ENCODE measurements at regions not wholly inside any gene's neighbourhood (a gene's known extent, or its start where the extent isn't known, plus 50 kb on each side); places are given as distances from the start of the nearest gene placed in this dataset.
"Not testable (repeated sequence)": the region's sequence is repeated elsewhere in the genome, so short reads cannot be mapped to it uniquely, and the experiment has no call there.

- peak; percentile 71 for DNase-seq (ENCODE audit: low read depth)
Observed at GRCh38 chr9:12271421-12271891, 421.7 kb upstream of the TYRP1 start.

DNA sequence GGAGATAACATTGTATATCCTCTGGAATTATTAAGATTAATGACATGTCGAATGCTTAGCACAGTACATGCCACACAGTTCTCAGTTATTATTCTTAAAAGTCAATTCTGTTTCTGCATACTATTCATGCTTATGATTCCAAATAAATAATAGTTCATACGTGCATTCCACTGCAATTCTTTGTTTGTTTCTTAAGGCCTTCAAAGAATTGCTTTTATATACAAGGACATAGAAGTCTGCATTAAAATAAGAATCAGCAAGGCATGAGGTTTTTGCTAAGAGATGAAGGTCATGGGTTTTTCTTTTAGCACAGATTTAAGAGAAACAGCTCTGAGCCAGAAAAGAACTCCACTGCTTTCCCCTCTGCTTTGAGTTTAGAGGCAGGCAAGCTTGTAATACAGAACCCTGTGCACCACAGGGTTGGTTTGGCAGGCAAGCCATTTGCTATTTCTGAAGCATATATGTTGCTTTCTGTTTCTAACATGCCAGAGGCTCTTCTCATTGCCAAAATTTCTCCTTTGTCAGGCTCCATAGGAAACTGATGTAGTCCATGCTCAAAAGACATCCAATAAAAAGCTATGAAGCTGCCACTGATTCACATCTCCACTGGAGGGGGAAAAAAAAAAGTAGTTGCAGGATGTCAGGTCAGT, 420.6 kb upstream of the TYRP1 start:
- peak; percentile 40 for DNase-seq (ENCODE audit: low read depth)

- DNase-seq (ENCODE audit: low read depth), result no peak
Observed at GRCh38 chr9:12274577-12274976, 418.6 kb upstream of the TYRP1 start.

DNA sequence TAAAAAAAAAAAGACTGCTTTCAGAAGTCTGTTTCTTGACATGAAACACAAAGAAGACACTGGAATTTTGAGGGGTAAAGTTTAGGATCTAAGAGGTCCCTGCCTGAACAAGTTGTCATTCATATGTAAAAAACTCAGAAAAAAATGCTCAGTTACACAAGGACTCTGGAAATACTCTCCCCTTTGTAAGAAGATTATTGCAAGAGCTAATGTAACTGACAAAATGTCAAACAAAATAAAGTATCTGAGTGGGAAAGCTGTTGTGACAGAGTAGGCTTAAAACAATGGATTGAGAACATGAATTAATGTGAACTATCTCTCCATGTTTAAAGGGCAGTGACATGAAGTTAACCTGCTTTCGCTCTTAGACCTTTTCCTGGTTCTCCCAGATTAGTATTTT, 416.7 kb upstream of the TYRP1 start:
- DNase-seq (ENCODE audit: low read depth), result no peak

DNA sequence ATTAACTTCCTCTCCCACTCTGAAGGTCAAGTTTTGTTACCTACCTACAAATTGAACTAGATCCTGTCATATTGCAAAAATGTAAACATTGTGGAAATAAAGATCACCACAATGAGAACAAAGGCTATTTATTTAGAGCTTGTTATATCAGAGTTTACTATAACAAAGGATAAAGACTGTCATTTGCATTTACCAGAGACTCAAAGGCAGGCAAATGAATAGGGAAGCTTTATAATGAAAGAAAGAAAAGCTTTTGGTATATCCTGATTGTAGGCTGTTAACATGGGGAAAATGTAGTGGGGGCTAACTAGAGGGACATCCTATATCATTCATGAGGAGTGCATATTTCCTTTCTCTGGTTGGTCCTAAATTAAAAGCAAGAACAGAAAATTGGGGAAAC, 403.5 kb upstream of the TYRP1 start:
- DNase-seq (ENCODE audit: low read depth), result no peak

DNA sequence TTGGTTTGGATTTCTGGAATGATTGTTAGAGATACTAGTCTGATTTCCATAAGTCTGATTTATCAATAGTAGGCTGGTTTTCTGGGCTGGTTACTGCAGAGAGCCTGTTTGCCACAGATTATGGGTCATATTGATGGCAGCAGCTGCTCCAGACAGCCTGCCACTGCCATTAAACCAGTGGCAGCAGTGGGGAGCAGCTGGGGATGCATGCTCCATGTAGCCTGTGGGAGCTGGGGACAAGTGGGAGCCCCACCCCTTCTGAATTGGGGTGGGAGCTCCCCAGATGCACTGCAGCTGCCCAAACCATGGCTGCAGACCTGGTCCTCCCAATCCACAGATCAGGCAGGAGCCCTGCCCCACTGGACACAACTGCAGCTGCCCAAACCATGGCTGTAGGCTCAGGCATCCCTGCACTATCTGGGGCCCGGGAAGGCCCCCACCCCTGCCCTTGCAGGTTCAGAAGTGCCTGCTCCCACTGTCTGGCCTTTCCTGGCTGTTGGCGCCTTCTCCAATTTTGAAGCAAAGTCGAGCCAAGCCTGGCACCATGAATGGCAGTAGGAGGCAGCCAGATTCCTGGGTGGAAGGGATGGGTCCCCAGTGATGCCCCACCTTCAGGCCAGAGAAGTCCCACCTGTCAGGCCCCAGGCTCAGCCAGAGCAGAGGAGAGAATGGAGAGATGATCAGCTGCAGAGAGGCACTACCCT, 402.9 kb upstream of the TYRP1 start:
- DNase-seq (ENCODE audit: low read depth), result no peak

DNA sequence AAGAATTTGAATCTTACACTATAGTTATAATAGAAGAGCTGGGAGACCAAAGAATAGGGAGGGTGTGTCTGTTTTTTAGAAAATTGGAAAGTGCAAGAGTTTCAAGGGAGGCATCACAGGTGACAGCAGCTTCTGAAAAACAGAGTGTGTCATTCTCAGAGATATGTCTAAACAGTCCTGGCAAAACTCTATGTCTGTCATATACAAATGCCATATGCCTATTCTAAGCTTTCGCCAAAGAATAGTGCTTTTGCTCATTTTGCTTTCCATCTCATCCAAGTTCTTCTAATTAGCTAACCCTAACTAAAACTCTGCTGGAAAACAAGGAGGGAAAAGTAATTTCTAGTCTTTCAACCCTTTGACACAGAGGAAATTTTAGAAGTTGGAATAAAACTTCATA, 388.0 kb upstream of the TYRP1 start:
- DNase-seq (ENCODE audit: low read depth), result no peak

DNA sequence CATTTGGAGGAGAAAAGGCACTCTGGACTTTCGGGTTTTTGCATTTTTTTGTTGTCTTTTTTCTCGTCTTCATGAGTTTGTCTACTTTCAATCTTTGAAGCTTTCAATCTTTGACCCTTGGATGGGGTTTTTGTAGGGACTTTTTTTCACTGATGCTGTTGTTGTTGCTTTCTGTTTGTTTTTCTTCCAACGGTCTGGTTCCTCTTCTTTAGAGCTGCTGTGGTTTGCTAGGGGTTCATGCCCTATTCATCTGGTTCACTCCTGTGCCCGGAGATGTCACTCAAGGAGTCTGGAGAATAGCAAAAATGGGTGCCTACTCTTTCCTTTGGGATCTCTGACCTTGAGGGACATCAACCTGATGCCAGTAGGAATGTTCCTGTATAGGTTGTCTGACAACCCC, 378.6 kb upstream of the TYRP1 start:
- no peak for DNase-seq (ENCODE audit: low read depth)

- no peak for DNase-seq (ENCODE audit: low read depth)
Observed at GRCh38 chr9:12318732-12319685, 374.2 kb upstream of the TYRP1 start.

GRCh38 chr9:12329623-12329985, 363.6 kb upstream of the TYRP1 start:
- DNase-seq (ENCODE audit: low read depth), result no peak

DNA sequence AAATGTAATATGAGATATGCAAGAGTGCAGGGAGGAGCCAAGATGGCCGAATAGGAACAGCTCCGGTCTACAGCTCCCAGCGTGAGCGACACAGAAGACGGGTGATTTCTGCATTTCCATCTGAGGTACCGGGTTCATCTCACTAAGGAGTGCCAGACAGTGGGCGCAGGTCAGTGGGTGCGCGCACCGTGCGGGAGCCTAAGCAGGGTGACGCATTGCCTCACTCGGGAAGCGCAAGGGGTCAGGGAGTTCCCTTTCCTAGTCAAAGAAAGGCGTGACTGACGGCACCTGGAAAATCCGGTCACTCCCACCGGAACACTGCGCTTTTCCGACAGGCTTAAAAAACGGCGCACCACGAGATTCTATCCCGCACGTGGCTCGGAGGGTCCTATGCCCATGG, 359.2 kb upstream of the TYRP1 start:
- not testable (repeated sequence) for DNase-seq (ENCODE audit: low read depth)

DNA sequence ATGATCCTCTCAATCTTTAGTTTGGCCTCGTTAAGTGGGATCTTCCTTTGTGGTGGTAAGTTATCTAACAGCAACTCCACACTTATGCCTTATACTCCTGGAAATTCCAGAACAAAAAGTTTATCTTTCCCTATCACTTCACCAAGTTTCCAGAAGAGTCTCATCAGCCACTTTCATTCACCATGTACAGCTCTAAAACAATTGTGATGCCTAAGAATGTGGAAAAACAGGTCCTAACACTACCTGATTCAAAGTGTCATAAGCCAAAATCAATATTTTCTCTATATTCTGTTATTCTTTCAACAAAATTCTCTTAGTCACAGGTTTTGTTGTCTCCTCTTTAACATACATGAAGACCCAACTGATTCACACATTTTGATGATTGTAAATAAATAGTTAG, 342.4 kb upstream of the TYRP1 start:
- DNase-seq (ENCODE audit: low read depth), result no peak

GRCh38 chr9:12351293-12352044, 341.7 kb upstream of the TYRP1 start:
- no peak for DNase-seq (ENCODE audit: low read depth)

DNA sequence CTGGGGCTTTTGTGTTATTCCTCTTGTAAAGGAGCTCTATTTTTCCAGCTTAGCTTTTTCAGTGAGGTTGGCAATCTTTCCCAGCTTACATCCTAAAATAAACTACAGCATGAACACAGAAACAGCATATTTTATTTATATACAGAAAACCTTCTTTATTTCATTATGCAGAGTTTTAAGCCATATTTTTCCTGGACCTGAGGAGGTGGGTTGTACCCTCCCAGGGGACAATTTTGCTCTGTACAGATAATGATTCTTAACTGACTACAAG, 341.2 kb upstream of the TYRP1 start:
- no peak for DNase-seq (ENCODE audit: low read depth)

GRCh38 chr9:12363439-12363838, 329.7 kb upstream of the TYRP1 start:
- no peak for DNase-seq (ENCODE audit: low read depth)

GRCh38 chr9:12368569-12368968, 324.6 kb upstream of the TYRP1 start:
- DNase-seq (ENCODE audit: low read depth), result no peak

- DNase-seq (ENCODE audit: low read depth), result no peak
Observed at GRCh38 chr9:12391839-12392509, 301.2 kb upstream of the TYRP1 start.

DNA sequence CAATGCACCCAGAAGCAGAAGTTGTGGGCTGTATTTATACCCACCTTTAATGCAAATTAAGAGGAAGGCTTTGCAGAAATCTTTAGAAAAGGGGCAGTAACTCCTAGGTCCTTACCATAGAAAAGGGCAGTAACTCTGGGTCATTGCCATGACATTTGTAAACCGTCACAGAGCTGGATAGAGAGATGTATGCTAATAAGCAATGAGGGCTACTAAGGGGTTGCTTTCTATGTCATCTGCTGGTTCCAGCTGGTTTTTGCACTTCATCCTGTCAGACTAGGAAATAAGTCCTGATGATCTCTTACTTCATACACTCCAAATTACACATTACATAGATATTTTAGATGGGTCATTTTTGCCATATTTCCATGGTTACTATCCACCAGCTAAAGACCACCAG, 299.1 kb upstream of the TYRP1 start:
- DNase-seq (ENCODE audit: low read depth), result no peak

- no peak for DNase-seq (ENCODE audit: low read depth)
Observed at GRCh38 chr9:12403721-12404120, 289.5 kb upstream of the TYRP1 start.

DNA sequence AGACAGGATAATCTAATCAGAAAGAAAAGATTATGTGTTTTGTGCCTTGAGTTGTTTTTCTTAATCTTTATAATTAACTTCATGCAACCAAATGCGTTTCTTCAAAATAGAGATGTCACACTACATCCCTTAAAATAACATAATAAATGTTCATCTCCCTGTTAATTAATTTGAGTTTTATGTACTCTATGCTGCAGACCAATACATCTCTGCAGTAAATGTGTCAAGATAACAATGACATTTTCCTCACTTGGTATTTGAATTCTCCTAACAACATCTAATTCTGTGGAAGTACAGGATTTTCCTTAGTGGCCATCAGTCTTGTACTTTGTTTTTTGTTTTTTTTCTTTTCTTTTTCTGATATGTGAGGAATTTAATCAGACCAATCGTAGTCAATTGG, 279.2 kb upstream of the TYRP1 start:
- no peak for DNase-seq (ENCODE audit: low read depth)

DNA sequence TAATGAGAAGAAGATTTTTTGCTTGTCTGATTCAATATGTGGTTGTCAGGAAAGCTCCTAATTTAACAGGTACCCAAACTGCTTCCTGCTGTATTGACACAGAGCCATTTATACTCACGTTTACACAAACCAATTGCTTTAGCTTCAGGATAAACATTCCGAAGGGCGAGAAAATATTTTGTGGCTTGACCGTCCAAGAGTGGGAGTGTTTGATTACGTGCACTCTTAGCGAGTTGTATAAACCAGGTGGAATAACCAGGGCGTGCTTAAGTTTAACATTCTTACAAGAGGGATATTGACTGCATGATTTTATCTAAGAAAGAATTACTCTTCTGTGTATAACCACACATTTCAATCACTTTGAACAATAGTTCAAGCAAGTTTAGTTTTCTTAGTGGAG, 278.7 kb upstream of the TYRP1 start:
- no peak for DNase-seq (ENCODE audit: low read depth)

GRCh38 chr9:12415361-12415760, 277.8 kb upstream of the TYRP1 start:
- DNase-seq (ENCODE audit: low read depth), result no peak

All from forelimb muscle (tissue), 1 donor.